ENCODE measurements at regions not wholly inside any gene's neighbourhood (a gene's known extent, or its start where the extent isn't known, plus 50 kb on each side); places are given as distances from the start of the nearest gene placed in this dataset.

DNA sequence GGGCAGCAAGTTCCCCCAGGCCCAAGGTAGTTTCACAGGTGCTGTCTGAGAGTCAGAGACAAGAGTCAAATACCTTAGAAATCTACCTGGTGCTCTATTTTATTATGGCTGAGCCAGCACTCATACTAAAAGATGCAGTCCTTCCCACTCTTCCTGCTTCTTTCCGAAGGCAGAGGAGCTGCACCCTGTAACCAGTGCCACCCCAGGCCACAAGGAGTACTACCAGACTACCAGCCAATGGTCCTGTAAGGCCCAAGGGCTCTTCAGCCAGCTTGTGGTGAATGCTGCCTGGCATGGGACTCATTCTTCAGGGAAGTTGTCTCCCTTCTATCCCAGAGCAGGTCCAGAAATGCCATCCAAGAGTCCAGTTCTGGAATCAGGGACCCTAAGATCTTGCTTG, 203.8 kb upstream of the DUSP10 start:
- no peak for DNase-seq

DNA sequence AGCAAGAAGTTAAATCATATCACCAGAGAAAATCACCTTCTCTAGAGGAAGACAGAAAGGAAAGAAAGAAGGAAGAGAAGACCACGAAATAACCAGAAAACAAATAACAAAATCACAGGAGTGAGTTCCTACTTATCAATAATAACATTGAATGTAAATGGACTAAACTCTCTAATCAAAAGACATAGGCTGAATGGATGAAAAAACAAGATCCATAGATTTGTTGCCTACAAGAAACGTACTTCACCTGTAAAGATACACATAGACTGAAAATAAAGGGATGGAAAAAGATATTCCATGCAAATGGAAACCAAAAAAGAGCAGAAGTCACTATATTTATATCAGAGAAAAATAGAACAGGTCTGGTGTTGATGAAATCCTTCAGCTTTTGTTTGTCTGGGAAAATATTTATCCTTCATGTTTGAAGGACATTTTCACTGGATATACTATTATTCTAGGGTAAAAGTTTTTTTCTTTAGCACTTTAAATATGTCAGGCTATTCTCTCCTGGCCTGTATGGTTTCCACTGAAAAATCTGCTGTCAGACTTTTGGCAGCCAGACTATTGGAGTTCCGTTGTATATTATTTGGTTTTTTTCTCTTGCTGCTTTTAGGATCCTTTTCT, 202.5 kb upstream of the DUSP10 start:
- DNase-seq: no peak

DNA sequence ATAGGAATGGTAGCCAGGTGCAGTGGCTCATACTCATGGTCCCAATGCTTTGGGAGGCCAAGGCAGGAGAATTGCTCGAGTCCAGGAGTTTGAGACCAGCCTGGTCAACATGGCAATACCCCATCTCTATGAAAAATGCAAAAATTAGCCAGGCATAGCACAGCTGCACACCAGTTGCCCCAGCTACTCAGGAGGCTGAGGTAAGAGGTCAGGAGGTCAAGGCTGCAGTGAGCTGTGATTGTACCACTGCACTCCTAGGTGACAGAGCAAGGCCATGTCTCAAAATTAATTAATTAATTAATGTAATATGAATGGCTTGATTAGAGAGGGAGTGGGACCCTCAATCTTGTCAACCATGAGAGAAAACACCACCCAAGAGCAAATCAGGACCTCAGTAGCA, 198.7 kb upstream of the DUSP10 start:
- DNase-seq: no peak

DNA sequence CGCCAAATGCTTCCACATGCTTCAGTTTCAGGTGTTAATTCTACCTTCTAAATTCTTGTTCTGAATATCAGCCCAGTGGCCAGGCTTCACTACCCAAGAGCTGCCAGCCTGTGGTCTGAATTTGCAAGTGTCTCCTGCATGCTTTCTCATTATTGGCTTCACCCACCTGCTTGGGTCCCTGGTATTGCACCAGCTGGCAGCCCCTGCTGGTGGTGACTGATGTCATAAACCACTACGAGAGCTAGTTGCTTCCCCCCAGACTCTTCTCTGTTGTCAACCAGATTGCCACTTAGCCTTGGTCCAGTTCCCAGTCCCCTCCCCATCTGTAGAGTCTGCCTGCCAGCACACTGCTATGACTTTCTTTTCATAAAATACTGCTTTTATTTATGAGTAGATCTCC, 197.7 kb upstream of the DUSP10 start:
- DNase-seq: no peak

DNA sequence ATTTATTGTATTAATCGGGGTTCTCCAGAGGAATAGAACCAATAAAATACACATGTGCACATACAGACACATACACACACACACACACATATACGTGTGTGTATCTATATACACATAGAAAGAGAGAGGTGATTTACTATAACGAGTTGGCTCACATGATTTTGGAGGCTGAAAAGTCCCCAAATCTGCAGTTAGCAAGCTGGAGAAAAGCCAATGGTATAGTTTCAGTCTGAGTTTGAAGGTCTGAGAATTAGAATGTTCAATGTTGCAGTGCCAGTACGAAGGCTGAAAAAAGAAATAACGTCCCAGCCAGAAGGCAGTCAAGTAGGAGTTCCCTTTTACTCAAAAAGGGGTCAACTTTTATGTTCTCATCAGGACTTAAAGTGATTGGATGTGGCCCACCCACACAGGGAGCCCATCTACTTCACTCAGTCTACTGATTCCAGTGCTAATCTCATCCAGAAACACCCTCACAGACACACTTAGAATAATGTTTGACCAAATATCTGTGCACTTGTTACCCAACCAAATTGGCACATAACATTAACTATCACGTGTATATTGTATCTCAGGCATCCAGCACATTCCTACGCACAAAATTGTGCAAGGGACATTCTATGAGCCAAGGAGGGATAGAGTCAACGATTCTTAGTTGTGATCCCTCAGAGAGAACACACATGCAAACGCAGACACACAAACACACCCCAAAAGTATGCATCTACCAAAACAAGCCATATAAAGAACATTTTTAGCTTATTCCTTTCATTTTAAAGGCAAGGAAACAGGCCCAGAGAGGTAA, 195.5 kb upstream of the DUSP10 start:
- DNase-seq: no peak

DNA sequence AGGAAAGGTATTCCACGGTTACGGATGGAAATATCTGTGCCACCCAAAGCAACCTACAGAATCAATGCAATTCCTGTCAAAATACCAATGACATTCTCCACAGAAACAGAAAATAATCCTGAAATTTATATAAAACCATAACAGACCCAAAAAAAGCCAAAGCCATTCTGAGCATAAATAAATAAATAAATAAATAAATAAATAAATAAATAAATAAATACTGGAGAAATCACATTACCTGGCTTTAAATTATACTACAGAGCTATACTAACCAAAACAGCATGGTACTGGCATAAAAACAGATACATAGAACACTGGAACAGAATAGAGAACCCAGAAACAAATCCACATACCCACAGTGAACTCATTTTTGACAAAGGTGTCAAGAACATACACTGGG, 191.9 kb upstream of the DUSP10 start:
- no peak for DNase-seq

DNA sequence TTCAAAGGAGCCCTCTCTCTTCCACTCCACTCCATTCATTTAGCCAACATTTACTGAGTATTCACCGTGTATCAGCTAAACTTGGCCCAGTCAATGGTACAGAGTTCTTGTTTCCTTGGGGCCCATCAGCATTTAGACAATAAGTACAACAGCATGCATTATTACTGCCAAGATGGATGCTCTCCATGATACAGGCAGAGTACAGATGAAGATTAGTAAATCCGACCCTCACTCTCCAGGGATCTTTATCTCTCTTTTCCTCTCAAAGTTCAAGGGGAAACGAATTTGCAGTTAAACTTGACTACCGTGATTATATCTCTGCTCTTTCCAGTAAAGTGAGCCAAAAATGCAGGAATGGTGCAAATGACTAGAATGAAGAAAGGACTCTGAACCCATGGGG, 184.6 kb upstream of the DUSP10 start:
- DNase-seq: no peak

DNA sequence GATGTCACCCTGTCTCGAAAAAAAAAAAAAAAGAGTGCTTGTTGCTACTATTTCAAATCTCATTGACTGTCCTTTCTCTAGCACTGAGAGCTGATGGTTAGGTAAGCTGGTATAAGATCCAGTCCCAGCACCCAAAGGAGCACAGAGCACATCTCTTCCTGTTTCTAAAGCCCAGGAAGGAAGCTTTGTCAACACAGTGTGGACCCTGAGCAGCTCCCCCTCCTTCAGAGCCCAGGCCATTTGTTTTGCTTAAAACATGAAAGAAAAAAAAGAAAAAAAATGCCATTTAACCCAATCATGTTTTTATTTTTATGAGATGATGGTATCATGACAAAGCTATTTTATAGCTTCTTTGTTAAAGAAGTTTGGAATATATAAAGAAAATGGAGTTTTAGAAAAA, 184.1 kb upstream of the DUSP10 start:
- DNase-seq: no peak

DNA sequence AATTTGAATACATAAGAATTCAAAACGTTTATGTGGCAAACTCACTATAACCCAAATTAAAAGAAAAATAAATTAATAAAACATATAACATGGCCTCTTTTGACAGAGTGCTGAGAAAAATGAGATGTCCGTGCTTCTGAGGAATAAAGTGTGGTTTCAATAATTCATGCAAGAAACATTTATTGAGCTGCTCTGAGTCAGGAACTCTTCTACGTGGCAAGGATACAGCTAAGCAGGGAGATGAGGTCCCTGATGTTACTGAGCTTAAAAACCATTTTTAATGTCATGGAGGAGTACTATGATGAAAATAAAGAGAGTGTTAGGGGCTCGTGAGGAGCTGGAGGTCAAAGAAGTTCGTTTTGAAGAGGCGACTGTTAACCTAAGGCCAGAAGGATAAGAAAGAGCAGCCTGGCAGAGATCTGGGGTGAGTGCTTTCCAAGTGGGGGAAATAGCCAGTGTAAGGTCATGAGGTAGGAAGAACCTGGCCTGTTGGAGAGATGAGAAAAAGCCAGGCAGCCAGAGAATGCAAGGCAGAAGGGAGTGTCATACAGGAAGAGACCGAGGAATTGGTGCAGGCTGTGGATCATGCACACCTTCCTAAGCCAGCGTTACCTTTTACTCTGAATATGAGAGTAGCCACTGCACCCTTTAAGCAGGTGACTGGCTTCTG, 182.2 kb upstream of the DUSP10 start:
- DNase-seq: no peak

DNA sequence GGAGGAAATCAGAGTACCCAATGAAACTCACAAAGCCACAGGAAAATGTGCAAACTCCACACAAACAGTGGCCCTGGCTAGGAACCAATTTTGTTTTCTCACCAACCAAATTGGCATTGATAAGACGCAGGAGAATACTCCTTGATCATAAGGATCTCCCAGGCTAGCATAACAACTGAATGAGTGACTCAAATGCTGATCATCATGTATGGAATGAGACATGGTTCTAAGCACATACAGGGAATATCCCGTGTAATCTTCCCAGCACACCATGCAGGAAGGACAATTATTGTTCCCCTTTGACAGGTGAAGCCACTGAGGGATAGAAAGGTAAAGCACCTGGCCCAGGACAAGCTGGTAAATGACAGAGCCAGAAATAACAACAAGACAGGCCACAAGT, 180.0 kb upstream of the DUSP10 start:
- DNase-seq: no peak

DNA sequence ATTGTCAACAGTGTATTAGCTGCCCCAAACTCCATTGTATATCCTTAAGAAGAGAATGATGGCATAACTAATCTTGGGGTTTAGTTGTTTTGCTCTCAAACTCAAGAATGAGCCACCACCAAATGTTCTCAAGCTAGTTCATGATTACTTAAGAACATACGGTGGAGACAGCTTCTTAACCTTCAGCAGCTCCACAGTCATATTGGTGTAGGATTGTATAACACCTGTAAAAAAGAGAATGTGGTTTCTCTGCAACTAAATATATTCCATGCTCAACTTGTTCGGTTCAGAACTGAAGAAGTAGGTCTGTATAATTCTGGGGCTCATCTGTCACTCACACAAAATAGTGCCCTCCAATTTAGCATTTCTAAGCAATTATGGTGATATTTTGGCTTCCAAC, 177.9 kb upstream of the DUSP10 start:
- DNase-seq: no peak

DNA sequence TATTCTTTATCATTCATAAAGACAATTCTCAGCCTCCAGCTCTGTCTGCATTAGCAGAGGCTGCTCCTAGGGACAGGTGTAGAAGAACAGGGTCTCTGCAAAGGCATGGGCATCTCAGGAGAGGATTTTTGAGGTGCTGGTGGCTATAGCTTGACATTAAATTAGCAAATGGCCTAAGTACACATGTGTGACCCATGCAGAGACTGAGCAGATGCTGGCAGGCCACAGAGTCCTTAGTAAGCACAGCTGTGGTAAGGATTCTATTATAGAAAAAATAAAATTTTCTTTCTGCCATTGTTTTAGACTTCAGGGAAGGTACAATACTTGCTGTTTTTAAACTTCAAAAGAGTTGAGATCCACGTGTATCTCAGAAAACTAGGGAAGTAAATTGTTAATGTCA, 177.5 kb upstream of the DUSP10 start:
- no peak for DNase-seq

DNA sequence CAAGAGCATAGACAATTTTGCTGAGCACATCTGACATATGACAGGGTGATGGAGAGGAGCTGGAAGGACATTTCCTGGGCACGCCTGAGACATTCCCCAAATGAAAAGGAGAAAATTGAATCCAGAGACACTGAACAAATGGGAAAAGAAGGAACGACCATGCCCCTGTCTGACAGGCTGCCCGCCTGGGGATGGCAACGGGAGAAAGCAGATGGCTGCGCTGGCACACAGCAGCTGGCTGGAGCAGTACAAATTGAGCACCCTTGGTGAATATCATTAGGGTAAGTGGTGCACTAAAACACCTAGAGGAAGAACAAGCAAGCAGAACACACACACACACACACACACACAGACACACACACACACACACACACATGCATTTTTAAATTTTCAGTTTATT, 174.3 kb upstream of the DUSP10 start:
- no peak for DNase-seq

DNA sequence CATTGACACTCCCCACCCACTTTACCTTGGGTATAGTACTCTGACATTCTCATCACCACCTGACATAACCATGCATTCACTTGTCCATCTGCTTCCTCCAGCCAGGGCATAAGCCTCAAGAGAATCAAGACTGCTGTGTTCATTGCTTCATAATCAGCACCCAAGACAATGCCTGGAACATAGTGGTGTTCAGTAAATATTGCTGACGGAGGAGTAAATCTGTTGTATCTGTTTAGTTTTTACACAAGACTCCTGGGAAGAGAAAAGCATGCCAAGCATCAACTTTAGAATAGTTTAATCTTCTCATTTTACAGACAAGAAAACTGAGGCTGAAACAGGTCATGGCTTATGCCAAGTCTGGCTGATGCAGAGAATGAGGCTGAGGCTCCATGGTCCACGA, 173.9 kb upstream of the DUSP10 start:
- DNase-seq: no peak

DNA sequence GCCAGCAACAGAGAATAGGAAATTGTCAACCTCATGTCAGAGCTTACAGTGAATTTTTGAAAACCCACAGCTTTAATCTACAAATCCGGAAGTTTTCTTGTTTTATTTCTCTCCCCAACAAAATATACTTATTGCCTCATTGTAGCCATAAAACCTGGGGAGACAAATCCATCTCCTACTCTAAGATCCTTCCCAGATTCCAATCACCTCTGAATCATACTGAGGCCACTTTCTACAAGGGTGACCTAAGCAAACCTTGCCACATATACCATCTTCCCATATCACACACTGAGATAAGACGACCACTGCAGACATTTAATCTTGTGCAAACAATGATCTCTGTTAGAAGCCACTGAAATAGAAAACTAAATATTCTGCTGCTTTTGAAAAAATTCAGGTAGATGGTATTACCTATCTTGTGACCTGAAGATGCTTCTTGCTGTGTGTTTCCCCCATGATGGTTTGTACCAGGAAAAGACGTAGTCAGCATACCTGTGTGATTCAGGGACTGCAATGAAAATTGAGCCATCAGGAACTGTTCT, 171.5 kb upstream of the DUSP10 start:
- no peak for DNase-seq

DNA sequence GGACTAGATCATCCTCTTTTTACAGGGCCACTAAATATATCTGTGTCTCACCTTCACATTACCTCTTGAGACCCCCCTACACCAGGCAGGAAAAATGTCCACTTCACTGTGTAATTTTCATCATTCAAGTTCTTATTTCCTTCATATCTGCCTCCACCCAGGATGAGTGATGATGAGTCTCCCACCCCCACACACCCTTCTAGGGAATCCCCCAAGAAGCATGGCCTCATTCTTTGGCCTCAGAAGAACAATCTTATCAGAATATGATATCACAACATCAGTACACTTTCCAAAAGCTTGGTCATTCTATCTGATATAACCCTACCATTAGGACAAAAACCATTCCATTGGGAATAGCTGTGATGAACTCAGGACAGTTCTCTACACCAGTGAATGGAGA, 170.3 kb upstream of the DUSP10 start:
- no peak for DNase-seq

DNA sequence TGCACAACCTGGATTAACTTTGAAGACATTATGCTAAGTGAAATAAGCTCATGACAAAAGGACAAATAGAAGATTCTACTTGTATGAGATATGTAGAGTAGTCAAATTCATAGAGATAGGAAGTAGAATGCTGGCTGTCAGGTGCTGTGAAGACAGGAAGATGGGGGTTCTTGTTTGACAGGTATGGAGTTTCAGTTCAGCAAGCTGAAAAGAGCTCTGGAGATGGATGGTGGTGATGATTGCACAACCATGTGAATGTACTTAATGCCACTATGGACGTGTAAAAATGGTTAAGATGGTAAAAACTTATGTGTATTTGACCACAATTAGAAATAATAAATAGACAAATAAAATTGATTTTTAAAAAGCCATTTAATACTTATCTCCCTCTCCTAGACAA, 169.8 kb upstream of the DUSP10 start:
- no peak for DNase-seq

DNA sequence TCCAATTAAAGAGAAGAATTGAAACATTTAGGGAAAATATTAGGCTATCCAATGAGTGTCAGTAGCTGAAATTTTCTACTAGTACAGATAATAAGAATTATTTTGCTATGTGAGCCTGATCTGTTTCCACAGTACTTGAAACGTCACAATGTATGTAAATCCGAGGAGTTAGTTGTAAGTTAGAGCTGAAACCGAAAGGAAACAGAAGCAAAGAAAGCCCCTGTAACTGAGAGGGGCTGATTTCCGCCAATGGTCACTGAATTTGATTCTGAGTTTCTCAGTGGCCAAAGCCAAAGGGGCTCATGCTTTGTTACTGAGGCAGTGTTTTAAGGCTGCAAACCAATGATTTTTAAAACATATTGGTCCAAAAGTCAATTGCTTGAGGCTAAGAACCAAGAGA, 168.3 kb upstream of the DUSP10 start:
- DNase-seq: no peak

DNA sequence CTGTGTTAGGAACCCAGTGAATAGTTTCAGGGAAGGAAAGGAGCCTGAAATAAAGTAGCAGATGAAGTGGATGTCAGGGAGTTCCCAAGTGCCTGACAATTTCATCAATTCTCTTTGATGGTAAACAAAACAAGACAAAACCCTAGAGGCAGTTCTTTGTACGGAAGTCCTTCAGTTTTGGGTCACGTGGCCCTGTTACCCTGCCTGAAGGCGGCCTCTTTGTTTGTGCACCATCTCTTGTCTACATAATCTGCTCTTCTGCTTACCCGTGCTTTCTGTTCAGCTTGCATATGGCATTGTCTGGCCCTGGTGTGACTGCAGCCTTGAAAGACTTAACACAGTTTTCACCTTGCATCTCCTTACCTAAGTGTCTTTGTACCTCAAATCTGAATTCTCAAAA, 166.7 kb upstream of the DUSP10 start:
- no peak for DNase-seq

DNA sequence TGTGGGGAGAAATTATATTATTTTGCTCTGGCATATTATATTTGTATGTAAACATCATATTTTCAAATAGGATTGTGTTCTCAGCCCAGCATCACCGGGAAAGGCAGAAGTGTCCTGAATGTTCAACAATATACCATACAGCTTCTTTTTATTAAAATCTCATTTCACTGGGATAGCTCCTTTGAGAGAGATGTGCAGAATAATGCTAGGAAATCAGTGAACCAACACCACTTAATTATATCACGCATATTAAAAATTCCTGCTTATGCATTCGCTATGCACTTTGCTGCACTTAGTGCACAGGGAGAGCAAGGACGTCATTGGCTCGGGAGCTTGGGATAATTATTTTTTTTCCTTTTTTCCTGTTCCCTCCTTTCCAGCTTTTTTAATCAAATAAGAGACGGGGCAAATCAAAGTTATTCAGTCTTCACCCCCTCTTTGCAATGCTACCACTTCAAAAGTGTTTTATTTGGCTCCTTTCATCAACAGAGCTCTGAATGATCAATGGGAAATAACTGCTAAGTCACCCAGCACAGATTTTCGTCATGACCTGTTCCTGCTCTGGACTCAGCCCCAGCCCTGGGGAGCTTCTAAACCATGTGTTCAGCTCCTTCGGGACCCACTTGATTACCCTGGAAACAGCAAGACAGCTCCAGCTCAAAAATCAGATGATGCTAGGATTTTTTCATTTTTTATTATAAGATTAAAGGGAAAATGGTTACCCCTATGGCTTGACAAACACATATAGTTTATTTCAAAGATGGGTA, 165.5 kb upstream of the DUSP10 start:
- DNase-seq: no peak

DNA sequence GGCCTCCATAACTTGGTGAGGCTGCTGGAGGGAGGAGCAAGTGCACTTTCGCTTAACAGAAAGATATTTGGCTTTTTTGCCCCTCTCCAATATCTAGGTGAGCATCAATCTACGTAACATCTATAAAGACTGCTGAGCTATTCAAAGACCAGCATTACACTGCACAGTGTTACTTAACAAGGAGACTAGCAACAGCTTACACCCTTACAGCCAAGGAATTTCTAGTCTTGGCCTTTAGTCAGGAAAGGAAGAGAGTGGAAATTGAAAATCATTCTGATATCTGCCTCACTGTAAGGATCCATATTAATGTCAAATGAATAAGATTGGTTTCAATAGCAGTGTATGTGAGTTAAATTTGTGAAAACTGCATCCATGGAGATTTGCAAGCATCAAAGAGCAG, 163.9 kb upstream of the DUSP10 start:
- no peak for DNase-seq

DNA sequence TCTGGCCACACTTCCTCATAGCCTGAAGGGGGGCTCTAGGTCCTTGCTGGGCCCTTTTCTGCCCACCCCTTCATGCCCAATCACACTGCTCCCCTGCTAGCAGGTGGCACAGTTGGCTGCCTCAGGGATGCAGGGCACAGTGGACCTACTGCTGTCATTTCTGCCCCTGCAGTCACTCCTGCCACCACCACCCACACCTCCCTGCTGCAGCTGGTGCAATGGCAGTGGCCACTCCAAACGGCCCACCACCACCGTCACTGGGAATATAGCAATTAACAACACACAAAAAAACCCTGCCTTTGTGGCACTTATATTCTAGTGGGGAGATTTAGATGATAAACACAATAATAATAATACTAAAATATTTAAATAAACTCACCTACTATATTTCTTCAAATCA, 162.4 kb upstream of the DUSP10 start:
- no peak for DNase-seq

DNA sequence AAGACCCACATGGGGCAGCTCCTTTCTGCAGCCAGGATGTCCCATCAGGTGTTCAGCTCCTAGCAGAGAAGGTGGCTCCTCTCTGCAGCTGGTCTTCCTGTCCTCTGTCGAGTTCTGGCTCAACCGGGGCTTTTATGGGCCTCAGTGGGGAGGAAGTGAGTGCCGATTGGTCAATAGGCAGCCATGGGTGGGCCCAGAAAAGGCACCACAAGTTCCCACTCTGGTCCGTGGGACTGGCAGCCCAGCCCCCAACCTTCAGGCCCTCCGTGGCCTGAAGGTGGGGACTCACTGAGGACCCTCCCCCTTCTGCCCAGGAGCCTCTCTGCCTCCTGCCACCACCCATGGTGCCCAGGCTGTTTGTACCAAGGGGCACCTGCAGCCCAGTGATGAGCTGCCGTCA, 161.7 kb upstream of the DUSP10 start:
- no peak for DNase-seq
